Astrocyte (in vitro differentiated cells and primary cell): ENCODE measurements at regions not wholly inside any gene's neighbourhood (a gene's known extent, or its start where the extent isn't known, plus 50 kb on each side); places are given as distances from the start of the nearest gene placed in this dataset.

ENCODE experiments used
- EZH2 ChIP-seq: IDR thresholded peaks from 2 replicates; pipeline ENCODE4 v1.6.1; 2012; ENCODE audit warnings: mild to moderate bottlenecking, low read length, inconsistent platforms; ENCODE audit not compliant: insufficient read depth
- TF ChIP-seq, protein P1 (sequence below): IDR thresholded peaks from 2 replicates; pipeline ENCODE4 v1.5.1; 2011; ENCODE audit warnings: low read depth, mild to moderate bottlenecking, inconsistent platforms, low read length, moderate library complexity; ENCODE audit not compliant: insufficient read depth

DNA sequence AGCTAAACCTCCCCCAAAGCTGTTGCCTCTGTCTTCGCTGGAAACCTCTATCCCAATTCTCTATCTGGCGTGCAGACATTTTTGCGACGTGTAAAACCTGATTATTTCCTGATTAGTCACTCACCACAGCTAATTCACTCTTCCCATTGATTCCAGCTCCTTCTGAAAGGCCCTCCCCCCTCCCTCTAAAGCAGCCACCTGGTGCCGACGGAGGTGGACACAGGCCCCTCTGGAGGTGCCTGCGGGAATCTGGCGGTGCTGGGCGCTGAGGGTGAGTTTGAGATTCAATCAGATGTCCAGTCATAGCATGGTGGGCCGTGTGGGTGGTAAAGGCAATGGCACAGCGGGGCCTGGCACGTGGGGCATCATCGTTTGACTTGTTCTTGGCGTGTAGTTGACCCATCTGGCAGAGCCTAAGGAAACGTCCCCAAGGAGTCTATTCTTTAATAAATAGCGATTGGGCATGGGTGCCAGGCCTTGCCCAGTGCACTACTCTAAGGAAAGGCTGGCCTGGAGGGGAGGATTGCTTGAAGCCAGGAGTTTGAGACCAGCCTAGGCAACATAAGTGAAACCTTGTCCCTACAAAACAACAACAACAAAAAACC, 271.1 kb upstream of the MVB12B start:
- TF ChIP-seq, protein P1, sequence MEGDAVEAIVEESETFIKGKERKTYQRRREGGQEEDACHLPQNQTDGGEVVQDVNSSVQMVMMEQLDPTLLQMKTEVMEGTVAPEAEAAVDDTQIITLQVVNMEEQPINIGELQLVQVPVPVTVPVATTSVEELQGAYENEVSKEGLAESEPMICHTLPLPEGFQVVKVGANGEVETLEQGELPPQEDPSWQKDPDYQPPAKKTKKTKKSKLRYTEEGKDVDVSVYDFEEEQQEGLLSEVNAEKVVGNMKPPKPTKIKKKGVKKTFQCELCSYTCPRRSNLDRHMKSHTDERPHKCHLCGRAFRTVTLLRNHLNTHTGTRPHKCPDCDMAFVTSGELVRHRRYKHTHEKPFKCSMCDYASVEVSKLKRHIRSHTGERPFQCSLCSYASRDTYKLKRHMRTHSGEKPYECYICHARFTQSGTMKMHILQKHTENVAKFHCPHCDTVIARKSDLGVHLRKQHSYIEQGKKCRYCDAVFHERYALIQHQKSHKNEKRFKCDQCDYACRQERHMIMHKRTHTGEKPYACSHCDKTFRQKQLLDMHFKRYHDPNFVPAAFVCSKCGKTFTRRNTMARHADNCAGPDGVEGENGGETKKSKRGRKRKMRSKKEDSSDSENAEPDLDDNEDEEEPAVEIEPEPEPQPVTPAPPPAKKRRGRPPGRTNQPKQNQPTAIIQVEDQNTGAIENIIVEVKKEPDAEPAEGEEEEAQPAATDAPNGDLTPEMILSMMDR = no peak
- no peak for TF ChIP-seq EZH2
